ENCODE measurements at regions not wholly inside any gene's neighbourhood (a gene's known extent, or its start where the extent isn't known, plus 50 kb on each side); places are given as distances from the start of the nearest gene placed in this dataset.

DNA sequence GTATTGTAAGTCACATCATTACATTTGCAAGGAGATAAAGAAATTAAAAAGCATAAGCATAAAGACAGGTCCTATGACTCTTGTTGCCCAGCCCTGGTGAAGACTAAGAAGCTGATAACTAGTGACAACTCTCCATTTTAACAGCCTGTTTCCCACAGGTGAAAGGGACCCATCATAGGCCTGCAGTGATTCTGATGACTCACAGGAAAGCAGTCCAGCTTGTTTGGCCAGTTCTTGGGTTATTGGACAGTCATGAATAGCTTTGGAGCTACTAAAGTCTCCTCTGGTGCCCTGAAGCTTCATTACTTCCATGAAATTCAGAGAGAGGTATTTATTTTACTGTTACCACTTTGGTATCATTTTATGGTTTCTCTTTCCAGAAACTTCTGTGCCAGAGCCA lies 55.5 kb upstream of the DYRK2 start:
- Histone ChIP-seq H3K9me3 (ENCODE audit: control insufficient read depth in 4 of 4, insufficient read depth in 3 of 4, low read length in 3 of 4) (no peaks in the 10 kb centered on the region), H3K4me1 (ENCODE audit: control insufficient read depth in 5 of 5, insufficient read depth in 5 of 5, low read length in 5 of 5) (no peaks in the 10 kb centered on the region), H3K27ac (ENCODE audit: low read depth in 1 of 2, low read length in 1 of 2) (no peak overlapping the region), H3K9ac (ENCODE audit: insufficient read depth in 1 of 2, low read length in 2 of 2) (no peak overlapping the region), H3K27me3 (ENCODE audit: control insufficient read depth in 3 of 3, insufficient read depth in 3 of 3, low read length in 2 of 3) (no peaks in the 10 kb centered on the region), H3K36me3 (ENCODE audit: control insufficient read depth in 4 of 4, insufficient read depth in 4 of 4, low read length in 4 of 4) (no peaks in the 10 kb centered on the region), H3K4me3 (no peak overlapping the region)
- TF ChIP-seq, protein P1, sequence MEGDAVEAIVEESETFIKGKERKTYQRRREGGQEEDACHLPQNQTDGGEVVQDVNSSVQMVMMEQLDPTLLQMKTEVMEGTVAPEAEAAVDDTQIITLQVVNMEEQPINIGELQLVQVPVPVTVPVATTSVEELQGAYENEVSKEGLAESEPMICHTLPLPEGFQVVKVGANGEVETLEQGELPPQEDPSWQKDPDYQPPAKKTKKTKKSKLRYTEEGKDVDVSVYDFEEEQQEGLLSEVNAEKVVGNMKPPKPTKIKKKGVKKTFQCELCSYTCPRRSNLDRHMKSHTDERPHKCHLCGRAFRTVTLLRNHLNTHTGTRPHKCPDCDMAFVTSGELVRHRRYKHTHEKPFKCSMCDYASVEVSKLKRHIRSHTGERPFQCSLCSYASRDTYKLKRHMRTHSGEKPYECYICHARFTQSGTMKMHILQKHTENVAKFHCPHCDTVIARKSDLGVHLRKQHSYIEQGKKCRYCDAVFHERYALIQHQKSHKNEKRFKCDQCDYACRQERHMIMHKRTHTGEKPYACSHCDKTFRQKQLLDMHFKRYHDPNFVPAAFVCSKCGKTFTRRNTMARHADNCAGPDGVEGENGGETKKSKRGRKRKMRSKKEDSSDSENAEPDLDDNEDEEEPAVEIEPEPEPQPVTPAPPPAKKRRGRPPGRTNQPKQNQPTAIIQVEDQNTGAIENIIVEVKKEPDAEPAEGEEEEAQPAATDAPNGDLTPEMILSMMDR (IDR thresholded peaks at IDR 0.05; ENCODE audit: control extremely low read depth, extremely low read depth): no peak
- DNase-seq (peak in 1 of 3 donors; percentile 25), ATAC-seq (ENCODE audit: insufficient read depth, low FRiP score) (peak; percentile 41)

DNA sequence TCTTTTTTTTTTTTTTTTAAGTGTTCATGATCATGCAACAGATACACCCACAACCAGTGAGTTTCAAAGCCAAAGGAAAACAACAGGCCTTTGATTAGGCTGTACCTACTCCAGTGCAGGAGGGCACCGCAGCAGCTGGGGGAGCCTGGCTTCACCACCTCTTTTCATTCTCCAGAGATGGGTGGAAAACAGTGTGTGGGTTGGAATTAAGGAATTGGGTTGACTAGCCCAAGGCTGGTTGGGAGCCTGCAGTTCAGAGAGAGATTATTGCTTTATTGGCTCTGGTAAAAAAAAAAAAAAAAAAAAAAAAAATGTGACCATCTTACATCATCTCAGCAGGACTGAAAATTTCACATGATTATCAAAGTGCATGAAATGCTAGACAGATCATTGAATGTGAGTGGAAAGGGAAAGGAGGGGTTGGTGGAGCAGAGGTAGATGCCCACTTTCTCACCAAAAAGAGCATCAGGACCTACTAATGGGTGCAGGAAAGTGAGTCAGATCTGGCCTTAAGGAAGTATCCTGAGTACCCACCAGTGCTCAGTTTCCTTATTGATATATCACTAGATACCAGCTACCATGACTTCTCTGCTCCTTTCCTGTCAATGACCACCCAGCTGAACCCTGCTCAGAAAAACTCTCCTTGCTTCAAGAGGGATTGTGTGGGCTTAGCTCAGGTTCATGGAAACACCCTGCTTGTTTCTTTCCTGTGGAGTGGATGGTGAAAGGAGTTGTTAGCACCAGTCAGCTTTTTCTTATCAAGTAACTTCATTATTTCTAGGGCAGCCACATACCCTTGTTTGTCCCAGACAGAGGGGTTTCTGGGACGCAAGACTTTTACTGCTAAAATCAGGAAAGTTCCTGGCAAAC lies 54.8 kb upstream of the DYRK2 start:
- no peak overlapping the region for H3K27ac ChIP-seq (ENCODE audit: low read depth in 1 of 2, low read length in 1 of 2)
- WGBS, 2 donors: 91 to 94% methylated on average over 2 of the region's 2 CpGs
- no peaks in the 10 kb centered on the region for H3K9me3 ChIP-seq (ENCODE audit: control insufficient read depth in 4 of 4, insufficient read depth in 3 of 4, low read length in 3 of 4)
- H3K27me3 ChIP-seq (ENCODE audit: control insufficient read depth in 3 of 3, insufficient read depth in 3 of 3, low read length in 2 of 3): no peaks in the 10 kb centered on the region
- TF ChIP-seq, protein P1 (IDR thresholded peaks at IDR 0.05; ENCODE audit: control extremely low read depth, extremely low read depth): no peak
- ATAC-seq (ENCODE audit: insufficient read depth, low FRiP score): no peak
- H3K4me3 ChIP-seq: no peak overlapping the region
- DNase-seq: no peak
- H3K36me3 ChIP-seq (ENCODE audit: control insufficient read depth in 4 of 4, insufficient read depth in 4 of 4, low read length in 4 of 4): no peaks in the 10 kb centered on the region
- no peaks in the 10 kb centered on the region for H3K4me1 ChIP-seq (ENCODE audit: control insufficient read depth in 5 of 5, insufficient read depth in 5 of 5, low read length in 5 of 5)
- no peak overlapping the region for H3K9ac ChIP-seq (ENCODE audit: insufficient read depth in 1 of 2, low read length in 2 of 2)

GRCh38 chr12:67594888-67595287 lies 53.7 kb upstream of the DYRK2 start:
- WGBS, 2 donors: 57 to 72% methylated on average over 2 of the region's 2 CpGs
- Histone ChIP-seq H3K27ac (ENCODE audit: low read depth in 1 of 2, low read length in 1 of 2) (no peak overlapping the region), H3K9ac (ENCODE audit: insufficient read depth in 1 of 2, low read length in 2 of 2) (no peak overlapping the region), H3K9me3 (ENCODE audit: control insufficient read depth in 4 of 4, insufficient read depth in 3 of 4, low read length in 3 of 4) (no peaks in the 10 kb centered on the region), H3K4me1 (ENCODE audit: control insufficient read depth in 5 of 5, insufficient read depth in 5 of 5, low read length in 5 of 5) (no peaks in the 10 kb centered on the region), H3K4me3 (no peak overlapping the region), H3K27me3 (ENCODE audit: control insufficient read depth in 3 of 3, insufficient read depth in 3 of 3, low read length in 2 of 3) (no peaks in the 10 kb centered on the region), H3K36me3 (ENCODE audit: control insufficient read depth in 4 of 4, insufficient read depth in 4 of 4, low read length in 4 of 4) (no peaks in the 10 kb centered on the region)
- TF ChIP-seq, protein P1 (IDR thresholded peaks at IDR 0.05; ENCODE audit: control extremely low read depth, extremely low read depth): no peak
- ATAC-seq (ENCODE audit: insufficient read depth, low FRiP score) (no peak), DNase-seq (no peak)

Data from lung (tissue), 11 donors.